BE2C (cell line): ENCODE measurements at regions not wholly inside any gene's neighbourhood (a gene's known extent, or its start where the extent isn't known, plus 50 kb on each side); places are given as distances from the start of the nearest gene placed in this dataset.

Experiments
- DNase-seq: peaks from one replicate; pipeline ENCODE4 v3.0.0-alpha.2; 2020
- H3K27me3 ChIP-seq: fragments of 250-450 bp; sonication (Bioruptor Pico); 2 replicates; pipeline ENCODE4 v1.5.1; 2020; ENCODE audit warnings: mild to moderate bottlenecking
- H3K36me3 ChIP-seq: fragments of 250-450 bp; sonication (Bioruptor Pico); 2 replicates; pipeline ENCODE4 v1.5.1; 2020; ENCODE audit warnings: mild to moderate bottlenecking
- H3K4me1 ChIP-seq: fragments of 250-450 bp; sonication (Bioruptor Pico); 2 replicates; pipeline ENCODE4 v1.5.1; 2020
- H3K4me3 ChIP-seq: 2 replicates; pipeline ENCODE4 v1.5.1; 2011; ENCODE audit warnings: low read depth, low read length
- H3K9me3 ChIP-seq: fragments of 250-450 bp; sonication (Bioruptor Pico); 2 replicates; pipeline ENCODE4 v1.5.1; 2020
- TF ChIP-seq, protein P1 (sequence below): IDR thresholded peaks from 2 replicates; pipeline ENCODE4 v1.5.1; 2012; ENCODE audit warnings: mild to moderate bottlenecking, low read depth, low read length

GRCh38 chr2:39545957-39546356 is 108.9 kb upstream of the MAP4K3 start:
- peaks cover 10% of the 10 kb centered on the region for H3K4me1 ChIP-seq
- no peak overlapping the region for H3K4me3 ChIP-seq
- no peaks in the 10 kb centered on the region for H3K9me3 ChIP-seq
- TF ChIP-seq, protein P1, sequence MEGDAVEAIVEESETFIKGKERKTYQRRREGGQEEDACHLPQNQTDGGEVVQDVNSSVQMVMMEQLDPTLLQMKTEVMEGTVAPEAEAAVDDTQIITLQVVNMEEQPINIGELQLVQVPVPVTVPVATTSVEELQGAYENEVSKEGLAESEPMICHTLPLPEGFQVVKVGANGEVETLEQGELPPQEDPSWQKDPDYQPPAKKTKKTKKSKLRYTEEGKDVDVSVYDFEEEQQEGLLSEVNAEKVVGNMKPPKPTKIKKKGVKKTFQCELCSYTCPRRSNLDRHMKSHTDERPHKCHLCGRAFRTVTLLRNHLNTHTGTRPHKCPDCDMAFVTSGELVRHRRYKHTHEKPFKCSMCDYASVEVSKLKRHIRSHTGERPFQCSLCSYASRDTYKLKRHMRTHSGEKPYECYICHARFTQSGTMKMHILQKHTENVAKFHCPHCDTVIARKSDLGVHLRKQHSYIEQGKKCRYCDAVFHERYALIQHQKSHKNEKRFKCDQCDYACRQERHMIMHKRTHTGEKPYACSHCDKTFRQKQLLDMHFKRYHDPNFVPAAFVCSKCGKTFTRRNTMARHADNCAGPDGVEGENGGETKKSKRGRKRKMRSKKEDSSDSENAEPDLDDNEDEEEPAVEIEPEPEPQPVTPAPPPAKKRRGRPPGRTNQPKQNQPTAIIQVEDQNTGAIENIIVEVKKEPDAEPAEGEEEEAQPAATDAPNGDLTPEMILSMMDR = no peak
- no peak for DNase-seq
- no peaks in the 10 kb centered on the region for H3K36me3 ChIP-seq
- H3K27me3 ChIP-seq = no peaks in the 10 kb centered on the region

- H3K27me3 ChIP-seq = no peaks in the 10 kb centered on the region
- no peak overlapping the region for H3K4me3 ChIP-seq
- no peak for DNase-seq
- peaks cover 10% of the 10 kb centered on the region for H3K4me1 ChIP-seq
- no peaks in the 10 kb centered on the region for H3K36me3 ChIP-seq
- H3K9me3 ChIP-seq = no peaks in the 10 kb centered on the region
- TF ChIP-seq, protein P1 = no peak
Measured at GRCh38 chr2:39546409-39546808, 109.3 kb upstream of the MAP4K3 start.

DNA sequence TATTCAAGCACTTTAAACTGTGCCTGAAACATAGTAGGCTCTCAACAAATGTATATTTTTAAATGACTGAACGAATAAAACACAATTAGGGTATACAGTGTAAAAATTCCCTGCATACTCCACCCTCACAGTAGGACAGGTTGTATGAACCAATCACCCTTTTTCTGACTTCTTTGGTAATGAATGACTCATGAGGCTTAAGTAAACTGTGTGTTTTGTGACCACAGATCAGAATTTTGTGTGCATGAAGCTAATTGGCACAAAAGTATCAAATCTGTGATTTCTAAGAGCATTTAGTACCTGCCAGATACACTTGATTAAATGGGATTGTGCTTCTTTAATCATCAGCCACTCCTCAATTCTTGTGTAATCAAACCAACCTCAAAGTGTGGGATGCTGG is 109.9 kb upstream of the MAP4K3 start:
- no peak for DNase-seq
- peaks cover 6% of the 10 kb centered on the region for H3K4me1 ChIP-seq
- TF ChIP-seq, protein P1 = no peak
- no peaks in the 10 kb centered on the region for H3K36me3 ChIP-seq
- no peaks in the 10 kb centered on the region for H3K27me3 ChIP-seq
- H3K4me3 ChIP-seq = no peak overlapping the region
- H3K9me3 ChIP-seq = no peaks in the 10 kb centered on the region

GRCh38 chr2:39547811-39548719 is 111.0 kb upstream of the MAP4K3 start:
- Histone ChIP-seq H3K27me3 (no peaks in the 10 kb centered on the region), H3K9me3 (no peaks in the 10 kb centered on the region), H3K4me1 (peaks cover 2% of the 10 kb centered on the region; the same call in 1 of the 2 replicates), H3K4me3 (no peak overlapping the region), H3K36me3 (no peaks in the 10 kb centered on the region)
- DNase-seq = no peak
- TF ChIP-seq, protein P1 = no peak

DNA sequence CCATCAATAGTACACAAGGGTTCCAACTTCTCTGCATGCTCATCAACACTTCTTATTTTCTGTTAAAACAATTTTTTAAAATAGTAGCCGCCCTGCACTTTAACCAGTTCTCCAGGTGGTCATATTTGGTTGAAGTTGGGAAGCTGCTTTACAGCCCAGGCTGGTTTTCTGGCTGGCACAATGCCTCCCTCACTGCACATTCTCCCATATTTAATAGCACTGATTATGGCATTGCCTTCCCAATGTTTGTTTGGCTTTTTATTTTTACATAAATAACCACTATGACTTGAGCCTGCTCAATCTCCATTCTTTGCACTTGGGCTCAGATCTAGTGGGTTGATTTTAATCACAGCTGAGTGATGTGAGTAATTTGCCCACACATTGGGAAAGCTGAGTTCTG is 111.9 kb upstream of the MAP4K3 start:
- Histone ChIP-seq H3K27me3 (no peaks in the 10 kb centered on the region), H3K4me3 (no peak overlapping the region), H3K36me3 (no peaks in the 10 kb centered on the region), H3K4me1 (no peaks in the 10 kb centered on the region), H3K9me3 (no peaks in the 10 kb centered on the region)
- TF ChIP-seq, protein P1 = no peak
- DNase-seq = no peak
